T-cell (primary cell): ENCODE measurements at regions not wholly inside any gene's neighbourhood (a gene's known extent, or its start where the extent isn't known, plus 50 kb on each side); places are given as distances from the start of the nearest gene placed in this dataset.

ENCODE experiments used
- ATAC-seq, 4 experiments: fragments of 200-7000 bp in 3 of 4; fragments of 150-1000 bp in 1 of 4; cut with Tn5 transposase; replicated peaks in 1 of 4; 1 replicate in 3 of 4; 2 replicates in 1 of 4; pipeline ENCODE4 v1.10.0; 2021; ENCODE audit warnings: moderate library complexity in 3 of 4, mild to moderate bottlenecking in 2 of 4, moderate number of reproducible peaks in 1 of 4
- CTCF ChIA-PET, 2 donors: fragments of 300-600 bp; sonication (Branson Sonifier 250); formaldehyde crosslinking; loops; one replicate each; lab custom pipeline; 2022; ENCODE audit warnings: antibody characterized with exemption in 2 of 2; lab: Charles Lee
- POLR2A ChIA-PET, 2 donors: fragments of 300-600 bp; sonication (Branson Sonifier 250); formaldehyde crosslinking; loops; one replicate each; lab custom pipeline; 2022; ENCODE audit warnings: antibody characterized with exemption in 2 of 2; lab: Charles Lee
- DNase-seq, 35 experiments: peaks; one replicate each; pipeline versions ENCODE4 v3.0.0 to v3.0.0-alpha.2; 2013 to 2023
- H3K27ac ChIP-seq: one replicate; pipeline ENCODE4 v1.5.1; 2013; ENCODE audit warnings: low read length
- H3K27me3 ChIP-seq, 2 experiments: replicated peaks in 1 of 2; 1 replicate in 1 of 2; 2 replicates in 1 of 2; pipeline versions ENCODE4 v1.6.1 to v1.7.0; 2013; ENCODE audit warnings: low read length in 1 of 2, mixed read lengths in 1 of 2; ENCODE audit not compliant: control insufficient read depth in 2 of 2, insufficient read depth in 2 of 2; ENCODE audit errors: extremely low read depth in 1 of 2
- H3K36me3 ChIP-seq, 2 donors: 1 replicate in 1 of 2; 2 replicates in 1 of 2; pipeline versions ENCODE4 v1.6.1 to v1.7.0; 2013; ENCODE audit warnings: low read length in 1 of 2; ENCODE audit not compliant: control insufficient read depth in 2 of 2, insufficient read depth in 1 of 2; ENCODE audit errors: extremely low read depth in 1 of 2
- H3K4me1 ChIP-seq, 2 experiments: 1 replicate in 1 of 2; 2 replicates in 1 of 2; pipeline versions ENCODE4 v1.6.1 to v1.7.0; 2013; ENCODE audit warnings: low read length in 2 of 2, mixed read lengths in 1 of 2; ENCODE audit not compliant: insufficient read depth in 2 of 2, control insufficient read depth in 1 of 2; ENCODE audit errors: extremely low read depth in 1 of 2
- H3K4me3 ChIP-seq, 2 donors: 1 replicate in 1 of 2; 2 replicates in 1 of 2; pipeline versions ENCODE4 v1.5.1 to v1.7.0; 2013; ENCODE audit warnings: mild to moderate bottlenecking in 2 of 2, low read length in 1 of 2, moderate library complexity in 1 of 2; ENCODE audit not compliant: control insufficient read depth in 1 of 2; ENCODE audit errors: extremely low read depth in 1 of 2
- H3K9me3 ChIP-seq: 2 replicates; pipeline ENCODE4 v1.7.0; 2013
- H3K27ac Mint-ChIP-seq, 2 donors: one replicate each; pipeline ENCODE4 v1.8.0; 2020 to 2021; ENCODE audit warnings: mild to moderate bottlenecking in 2 of 2, mixed read lengths in 2 of 2
- H3K27me3 Mint-ChIP-seq, 2 donors: one replicate each; pipeline ENCODE4 v1.8.0; 2021 to 2022; ENCODE audit warnings: mixed read lengths in 2 of 2
- H3K36me3 Mint-ChIP-seq: one replicate; pipeline ENCODE4 v1.8.0; 2021; ENCODE audit warnings: mixed read lengths
- H3K4me1 Mint-ChIP-seq, 3 donors: one replicate each; pipeline ENCODE4 v1.8.0; 2020 to 2022; ENCODE audit warnings: mixed read lengths in 3 of 3, mild to moderate bottlenecking in 1 of 3
- H3K4me3 Mint-ChIP-seq, 3 donors: one replicate each; pipeline ENCODE4 v1.8.0; 2020 to 2022; ENCODE audit warnings: mild to moderate bottlenecking in 3 of 3, mixed read lengths in 3 of 3, moderate library complexity in 3 of 3
- H3K9me3 Mint-ChIP-seq, 3 donors: one replicate each; pipeline ENCODE4 v1.8.0; 2020 to 2022; ENCODE audit warnings: mixed read lengths in 3 of 3
- WGBS: methylation state at CpG from one replicate; pipeline ENCODE4 v1.1.5; 2013; ENCODE audit warnings: missing lambda C conversion rate; ENCODE audit not compliant: insufficient coverage; 5-methylcytosine and 5-hydroxymethylcytosine counted together

DNA sequence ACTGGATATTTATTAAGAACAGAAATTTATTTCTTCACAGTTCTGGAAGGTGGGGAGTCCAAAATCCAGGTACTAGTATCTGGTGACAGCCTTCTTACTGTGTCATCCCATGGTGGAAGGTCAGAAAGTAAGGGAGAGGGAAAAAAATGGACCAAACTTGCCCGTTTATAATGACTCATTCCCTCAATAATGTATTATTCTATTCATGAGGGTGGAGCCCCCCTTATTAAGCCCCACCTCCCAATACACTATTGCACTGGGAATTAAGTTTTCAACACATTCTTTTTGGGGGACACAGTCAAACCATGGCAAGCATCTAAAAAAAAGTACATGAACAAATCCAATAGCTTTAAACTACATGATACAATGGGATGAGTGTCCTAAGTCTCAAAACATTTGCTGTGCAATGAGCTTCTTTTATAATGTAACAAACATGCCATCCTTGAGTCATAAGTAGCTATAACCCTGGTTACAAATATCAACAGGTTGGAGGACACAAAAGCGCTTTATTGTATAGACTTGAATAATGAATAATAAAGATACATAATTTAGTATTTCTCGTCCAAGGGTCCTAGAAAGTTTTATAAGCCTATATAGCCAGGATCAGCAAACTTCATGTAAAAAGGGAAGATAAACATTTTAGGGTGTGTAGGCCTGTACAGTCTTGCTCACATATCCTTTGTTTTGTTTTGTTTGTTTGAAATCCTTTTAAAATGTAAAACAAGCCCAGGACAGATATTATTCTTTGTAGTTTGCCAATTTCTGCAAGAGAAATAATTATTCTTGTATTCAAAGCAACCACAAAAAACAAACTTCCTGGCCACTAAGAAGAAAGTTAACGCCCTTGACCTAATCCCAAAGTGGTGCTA is 160.6 kb upstream of the RAP2B start:
- H3K36me3 Mint-ChIP-seq, result no peaks in the 10 kb centered on the region
- Histone ChIP-seq H3K4me1 (no peaks in the 10 kb centered on the region), H3K4me3 (no peak overlapping the region), H3K36me3 (no peaks in the 10 kb centered on the region), H3K27ac (no peak overlapping the region), H3K27me3 (peaks cover 0 to 10% of the 10 kb centered on the region in 2 experiments), H3K9me3 (no peaks in the 10 kb centered on the region)
- no peaks in the 10 kb centered on the region for H3K9me3 Mint-ChIP-seq
- no peak overlapping the region for H3K27ac Mint-ChIP-seq
- ChIA-PET CTCF (no interaction called here), POLR2A (no interaction called here)
- ATAC-seq (no peak), DNase-seq (no peak)
- no peaks in the 10 kb centered on the region for H3K4me1 Mint-ChIP-seq
- H3K4me3 Mint-ChIP-seq, result no peak overlapping the region
- H3K27me3 Mint-ChIP-seq, result peaks cover 3 to 7% of the 10 kb centered on the region in 2 donors
- WGBS, result no CpG with 5 or more reads among the region's 4 CpGs

- Mint-ChIP-seq H3K4me1 (no peaks in the 10 kb centered on the region), H3K27me3 (peaks cover 11% of the 10 kb centered on the region in 2 donors), H3K9me3 (no peaks in the 10 kb centered on the region), H3K4me3 (no peak overlapping the region), H3K27ac (no peak overlapping the region), H3K36me3 (no peaks in the 10 kb centered on the region)
- Histone ChIP-seq H3K4me3 (no peak overlapping the region), H3K4me1 (no peaks in the 10 kb centered on the region), H3K27me3 (peaks cover 0 to 10% of the 10 kb centered on the region in 2 experiments), H3K36me3 (no peaks in the 10 kb centered on the region), H3K27ac (no peak overlapping the region), H3K9me3 (no peaks in the 10 kb centered on the region)
- DNase-seq (no peak), ATAC-seq (no peak)
- 83% methylated on average over 1 of the region's 2 CpGs for WGBS
- ChIA-PET POLR2A (no interaction called here), CTCF (no interaction called here)
Observed at GRCh38 chr3:153003441-153003840, 158.6 kb upstream of the RAP2B start.

DNA sequence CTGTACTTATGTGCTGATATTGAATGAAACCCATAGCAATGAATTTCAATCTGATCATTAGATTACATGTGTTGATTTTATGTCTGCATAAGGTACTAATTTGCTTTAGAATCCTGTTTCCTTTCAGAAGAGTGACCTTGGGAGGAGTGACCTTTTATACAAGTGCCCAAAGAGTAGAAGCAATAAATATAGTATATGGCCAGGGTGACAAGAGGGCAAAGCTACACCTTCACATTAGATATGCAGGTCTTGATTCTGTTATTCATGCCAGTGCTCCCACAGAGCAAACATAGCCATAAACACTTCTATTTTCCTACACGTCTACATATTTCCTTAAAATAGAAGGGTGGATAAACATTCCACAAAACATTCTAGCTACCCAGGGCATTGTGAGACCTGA is 158.2 kb upstream of the RAP2B start:
- WGBS, result no CpG with 5 or more reads among the region's 1 CpG
- H3K27ac ChIP-seq, result no peak overlapping the region
- ATAC-seq, result no peak
- H3K9me3 Mint-ChIP-seq, result no peaks in the 10 kb centered on the region
- peaks cover 0 to 10% of the 10 kb centered on the region in 2 experiments for H3K27me3 ChIP-seq
- no peak for DNase-seq
- H3K27me3 Mint-ChIP-seq, result peaks cover 11 to 13% of the 10 kb centered on the region in 2 donors
- no peaks in the 10 kb centered on the region for H3K36me3 Mint-ChIP-seq
- no peaks in the 10 kb centered on the region for H3K9me3 ChIP-seq
- H3K4me1 ChIP-seq, result no peaks in the 10 kb centered on the region
- CTCF ChIA-PET, result no interaction called here
- H3K27ac Mint-ChIP-seq, result no peak overlapping the region
- POLR2A ChIA-PET, result no interaction called here
- H3K4me1 Mint-ChIP-seq, result no peaks in the 10 kb centered on the region
- no peaks in the 10 kb centered on the region for H3K36me3 ChIP-seq
- no peak overlapping the region for H3K4me3 ChIP-seq
- no peak overlapping the region for H3K4me3 Mint-ChIP-seq

- H3K27ac Mint-ChIP-seq, result no peak overlapping the region
- POLR2A ChIA-PET, result no interaction called here
Observed at GRCh38 chr3:153008226-153008625, 153.8 kb upstream of the RAP2B start.

DNA sequence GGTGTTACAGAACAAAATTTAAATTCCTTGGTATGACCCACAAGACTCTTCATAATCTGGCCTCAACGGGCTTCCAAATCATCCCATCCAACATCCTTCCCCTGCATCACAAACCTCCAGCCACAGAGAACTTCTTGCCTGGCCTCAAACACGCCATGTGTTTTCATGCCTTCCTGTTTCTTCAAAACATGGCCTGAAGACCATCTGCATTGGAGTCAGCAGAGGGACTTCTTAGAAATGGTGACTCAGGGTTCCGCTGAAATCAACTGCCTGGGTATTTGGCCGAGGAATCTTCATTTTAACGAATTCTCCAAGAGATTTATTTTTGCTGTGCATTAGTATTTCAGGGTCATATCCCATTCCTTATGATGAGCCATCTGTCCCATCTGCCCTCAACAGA is 138.1 kb upstream of the RAP2B start:
- Histone ChIP-seq H3K36me3 (no peaks in the 10 kb centered on the region), H3K27ac (no peak overlapping the region), H3K9me3 (no peaks in the 10 kb centered on the region), H3K27me3 (peaks cover 0 to 10% of the 10 kb centered on the region in 2 experiments), H3K4me1 (no peaks in the 10 kb centered on the region), H3K4me3 (no peak overlapping the region)
- no peak for ATAC-seq
- H3K36me3 Mint-ChIP-seq, result no peaks in the 10 kb centered on the region
- no peaks in the 10 kb centered on the region for H3K4me1 Mint-ChIP-seq
- no peak overlapping the region for H3K27ac Mint-ChIP-seq
- peaks cover 14 to 18% of the 10 kb centered on the region in 2 donors for H3K27me3 Mint-ChIP-seq
- no peak overlapping the region for H3K4me3 Mint-ChIP-seq
- 56% methylated on average over 5 of the region's 5 CpGs for WGBS
- DNase-seq, result no peak
- ChIA-PET CTCF (interaction anchor here (0.6 to 1.2 kb wide), 6 partner anchors 10 to 1233 kb away, joined by 3 to 4 read pairs (median 3); no protein-coding TSS in a partner anchor), POLR2A (no interaction called here)
- H3K9me3 Mint-ChIP-seq, result no peaks in the 10 kb centered on the region

More at GRCh38 chr3:153008226-153008625, 153.8 kb upstream of the RAP2B start:
- Mint-ChIP-seq H3K9me3 (no peaks in the 10 kb centered on the region), H3K4me1 (no peaks in the 10 kb centered on the region), H3K27me3 (peaks cover 11 to 13% of the 10 kb centered on the region in 2 donors), H3K36me3 (no peaks in the 10 kb centered on the region), H3K4me3 (no peak overlapping the region)
- no peaks in the 10 kb centered on the region for H3K36me3 ChIP-seq
- no peaks in the 10 kb centered on the region for H3K4me1 ChIP-seq
- no peak overlapping the region for H3K27ac ChIP-seq
- no peaks in the 10 kb centered on the region for H3K9me3 ChIP-seq
- DNase-seq (no peak), ATAC-seq (no peak)
- CTCF ChIA-PET, result no interaction called here
- H3K27me3 ChIP-seq, result peaks cover 0 to 6% of the 10 kb centered on the region in 2 experiments
- no CpG with 5 or more reads among the region's 3 CpGs for WGBS
- no peak overlapping the region for H3K4me3 ChIP-seq

DNA sequence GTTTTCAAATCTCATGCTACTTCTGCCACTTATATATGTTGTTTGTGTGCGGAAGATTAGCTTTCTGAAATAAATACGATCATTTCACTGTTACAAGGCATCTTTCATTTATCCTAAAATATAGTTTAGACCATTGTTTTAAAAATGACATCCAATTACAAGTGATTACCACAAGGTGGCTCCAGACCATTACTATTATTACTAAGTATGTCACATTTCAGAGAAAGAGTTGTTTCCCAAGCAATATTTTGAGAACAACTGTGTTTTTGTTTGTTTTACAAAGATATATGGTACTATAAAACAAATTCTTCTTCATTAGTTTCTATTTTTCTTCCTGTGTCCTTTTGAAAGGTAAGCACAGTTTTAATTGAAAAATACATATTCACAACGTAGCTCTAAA is 136.0 kb upstream of the RAP2B start:
- Mint-ChIP-seq H3K27ac (no peak overlapping the region), H3K27me3 (peaks cover 8% of the 10 kb centered on the region in 2 donors), H3K36me3 (no peaks in the 10 kb centered on the region), H3K4me1 (no peaks in the 10 kb centered on the region), H3K9me3 (no peaks in the 10 kb centered on the region), H3K4me3 (no peak overlapping the region)
- H3K27ac ChIP-seq, result no peak overlapping the region
- H3K4me1 ChIP-seq, result no peaks in the 10 kb centered on the region
- DNase-seq (peak in 1 of 35 experiments; percentile 55), ATAC-seq (no peak)
- H3K36me3 ChIP-seq, result no peaks in the 10 kb centered on the region
- ChIA-PET CTCF (interaction anchor here (0.6 to 1.6 kb wide), 7 partner anchors 26 to 1227 kb away, joined by 3 to 6 read pairs (median 3); no protein-coding TSS in a partner anchor), POLR2A (no interaction called here)
- H3K9me3 ChIP-seq, result no peaks in the 10 kb centered on the region
- peaks cover 0 to 8% of the 10 kb centered on the region in 2 experiments for H3K27me3 ChIP-seq
- WGBS, result no CpG with 5 or more reads among the region's 3 CpGs
- no peak overlapping the region for H3K4me3 ChIP-seq
